WTC11 (cell line): ENCODE measurements at regions not wholly inside any gene's neighbourhood (a gene's known extent, or its start where the extent isn't known, plus 50 kb on each side); places are given as distances from the start of the nearest gene placed in this dataset.

Experiments used
- CREB1 ChIP-seq: sonication (generic); formaldehyde crosslinking; IDR thresholded peaks from 2 replicates; pipeline ENCODE4 v1.8.0; 2023; ENCODE audit warnings: mild to moderate bottlenecking, missing genetic modification reagents
- CTCF ChIP-seq: fragments of 200-600 bp; IDR thresholded peaks from 2 replicates; pipeline ENCODE4 v1.8.0; 2022; ENCODE audit warnings: antibody characterized with exemption
- E2F5 ChIP-seq: sonication (generic); formaldehyde crosslinking; IDR thresholded peaks from 2 replicates; pipeline ENCODE4 v1.8.1; 2022; ENCODE audit warnings: mild to moderate bottlenecking, moderate library complexity, missing genetic modification reagents
- FOXJ3 ChIP-seq: sonication (generic); formaldehyde crosslinking; IDR thresholded peaks from 2 replicates; pipeline ENCODE4 v1.9.0; 2021; ENCODE audit warnings: missing genetic modification reagents, mild to moderate bottlenecking, borderline replicate concordance
- PRRX2 ChIP-seq: fragments of 250-450 bp; sonication (Bioruptor Pico); IDR thresholded peaks from 2 replicates; pipeline ENCODE4 v1.8.0; 2021; ENCODE audit warnings: mild to moderate bottlenecking
- USF1 ChIP-seq: sonication (generic); formaldehyde crosslinking; IDR thresholded peaks from 2 replicates; pipeline ENCODE4 v1.8.0; 2022; ENCODE audit warnings: mild to moderate bottlenecking, missing genetic modification reagents
- ZNF232 ChIP-seq: sonication (generic); formaldehyde crosslinking; IDR thresholded peaks from 2 replicates; pipeline ENCODE4 v1.8.0; 2022; ENCODE audit warnings: mild to moderate bottlenecking, missing genetic modification reagents
- TF ChIP-seq, protein P1 (sequence below): fragments of 250-450 bp; sonication (Bioruptor Pico); IDR thresholded peaks from 2 replicates; pipeline ENCODE4 v1.9.0; 2021; ENCODE audit warnings: mild to moderate bottlenecking
- TF ChIP-seq, protein P2 (sequence below): sonication (generic); formaldehyde crosslinking; IDR thresholded peaks from 2 replicates; pipeline ENCODE4 v1.8.1; 2022; ENCODE audit warnings: low read depth, mild to moderate bottlenecking, moderate library complexity, missing genetic modification reagents, borderline replicate concordance
- TF ChIP-seq, protein P3 (sequence below): sonication (generic); formaldehyde crosslinking; IDR thresholded peaks from 2 replicates; pipeline ENCODE4 v1.8.1; 2022; ENCODE audit warnings: low read depth, missing genetic modification reagents, borderline replicate concordance

DNA sequence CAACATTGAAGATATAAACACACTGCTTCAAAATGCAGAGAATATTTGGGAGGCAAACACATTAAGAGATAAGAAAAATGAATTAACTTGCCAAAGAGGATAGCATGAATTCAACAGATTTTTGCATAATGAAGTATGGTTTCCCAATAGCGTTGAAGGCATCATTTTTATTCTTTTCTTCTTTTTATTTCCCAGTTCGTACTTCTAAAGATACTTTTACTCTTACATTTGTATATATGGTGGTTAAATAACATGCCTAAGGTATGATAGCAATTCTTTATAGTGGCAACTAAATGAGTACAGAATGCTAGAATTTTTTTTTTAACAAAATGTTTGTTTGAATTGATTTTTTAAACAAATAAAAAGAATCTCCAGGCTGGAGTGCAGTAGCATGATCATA is 473.4 kb upstream of the MARCKS start:
- TF ChIP-seq CTCF (no peak), ZNF232 (CRISPR knock-in tag) (no peak), FOXJ3 (CRISPR knock-in tag) (no peak), PRRX2 (no peak), USF1 (CRISPR knock-in tag) (no peak), CREB1 (CRISPR knock-in tag) (no peak), E2F5 (CRISPR knock-in tag) (no peak)
- TF ChIP-seq, protein P1, sequence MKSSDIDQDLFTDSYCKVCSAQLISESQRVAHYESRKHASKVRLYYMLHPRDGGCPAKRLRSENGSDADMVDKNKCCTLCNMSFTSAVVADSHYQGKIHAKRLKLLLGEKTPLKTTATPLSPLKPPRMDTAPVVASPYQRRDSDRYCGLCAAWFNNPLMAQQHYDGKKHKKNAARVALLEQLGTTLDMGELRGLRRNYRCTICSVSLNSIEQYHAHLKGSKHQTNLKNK = no peak
- TF ChIP-seq, protein P2, sequence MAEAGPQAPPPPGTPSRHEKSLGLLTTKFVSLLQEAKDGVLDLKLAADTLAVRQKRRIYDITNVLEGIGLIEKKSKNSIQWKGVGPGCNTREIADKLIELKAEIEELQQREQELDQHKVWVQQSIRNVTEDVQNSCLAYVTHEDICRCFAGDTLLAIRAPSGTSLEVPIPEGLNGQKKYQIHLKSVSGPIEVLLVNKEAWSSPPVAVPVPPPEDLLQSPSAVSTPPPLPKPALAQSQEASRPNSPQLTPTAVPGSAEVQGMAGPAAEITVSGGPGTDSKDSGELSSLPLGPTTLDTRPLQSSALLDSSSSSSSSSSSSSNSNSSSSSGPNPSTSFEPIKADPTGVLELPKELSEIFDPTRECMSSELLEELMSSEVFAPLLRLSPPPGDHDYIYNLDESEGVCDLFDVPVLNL (CRISPR knock-in tag) = no peak
- TF ChIP-seq, protein P3, sequence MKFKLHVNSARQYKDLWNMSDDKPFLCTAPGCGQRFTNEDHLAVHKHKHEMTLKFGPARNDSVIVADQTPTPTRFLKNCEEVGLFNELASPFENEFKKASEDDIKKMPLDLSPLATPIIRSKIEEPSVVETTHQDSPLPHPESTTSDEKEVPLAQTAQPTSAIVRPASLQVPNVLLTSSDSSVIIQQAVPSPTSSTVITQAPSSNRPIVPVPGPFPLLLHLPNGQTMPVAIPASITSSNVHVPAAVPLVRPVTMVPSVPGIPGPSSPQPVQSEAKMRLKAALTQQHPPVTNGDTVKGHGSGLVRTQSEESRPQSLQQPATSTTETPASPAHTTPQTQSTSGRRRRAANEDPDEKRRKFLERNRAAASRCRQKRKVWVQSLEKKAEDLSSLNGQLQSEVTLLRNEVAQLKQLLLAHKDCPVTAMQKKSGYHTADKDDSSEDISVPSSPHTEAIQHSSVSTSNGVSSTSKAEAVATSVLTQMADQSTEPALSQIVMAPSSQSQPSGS (CRISPR knock-in tag) = no peak
